ENCODE measurements at regions not wholly inside any gene's neighbourhood (a gene's known extent, or its start where the extent isn't known, plus 50 kb on each side); places are given as distances from the start of the nearest gene placed in this dataset.
"Not testable (repeated sequence)": the region's sequence is repeated elsewhere in the genome, so short reads cannot be mapped to it uniquely, and the experiment has no call there.

DNA sequence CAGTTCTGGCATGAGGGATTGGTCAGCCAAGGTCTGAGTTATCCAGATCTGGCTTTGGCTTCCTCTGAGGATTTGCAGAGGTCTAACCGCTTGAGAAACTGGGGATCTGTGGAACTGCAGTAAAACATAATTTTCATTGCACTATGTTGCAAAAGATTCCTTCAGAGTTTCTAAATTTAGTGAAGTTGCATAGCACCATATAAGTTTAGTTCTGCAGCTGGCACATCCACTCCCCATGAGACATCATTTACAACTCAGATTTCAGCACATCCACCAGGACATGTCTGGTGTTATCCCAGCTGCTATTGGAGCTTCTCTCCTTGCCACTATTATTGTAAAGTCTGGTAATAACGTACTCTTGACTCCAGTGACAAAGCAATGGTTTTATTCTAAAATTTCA is 181.5 kb downstream of the CWF19L2 start:
- DNase-seq (no peak), ATAC-seq (peak in 1 of 2 donors; percentile 38)
- intact Hi-C loops (cut with DNase I), result no loop called here

DNA sequence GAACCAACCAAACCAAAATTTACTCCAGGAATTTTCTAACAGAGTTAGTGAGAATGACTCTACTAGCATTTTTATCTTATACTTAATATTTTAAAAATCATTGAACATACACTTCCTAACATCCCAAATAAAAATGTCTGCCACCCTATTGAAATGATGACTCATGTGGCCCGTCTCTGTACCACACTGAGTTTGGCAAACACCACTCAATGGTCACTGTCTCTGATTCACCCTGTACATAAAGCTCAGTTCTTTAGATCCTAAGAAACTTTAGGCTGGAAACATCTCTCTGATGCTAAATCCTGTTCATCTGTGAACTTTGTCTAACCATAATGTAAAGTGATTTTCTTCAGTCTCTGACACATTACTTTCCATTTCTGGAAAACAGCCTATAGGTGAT is 182.0 kb downstream of the CWF19L2 start:
- DNase-seq (no peak), ATAC-seq (no peak)
- intact Hi-C loops (cut with DNase I), result no loop called here

- no peak for DNase-seq
- intact Hi-C loops (cut with DNase I), result no loop called here
- no peak for ATAC-seq
Measured at GRCh38 chr11:107274138-107274537, 183.5 kb downstream of the CWF19L2 start.

GRCh38 chr11:107272561-107272960 is 185.1 kb downstream of the CWF19L2 start:
- DNase-seq (no peak), ATAC-seq (no peak)
- intact Hi-C loops (cut with DNase I), result no loop called here

GRCh38 chr11:107271425-107271824 is 186.2 kb downstream of the CWF19L2 start:
- DNase-seq (no peak), ATAC-seq (no peak)
- intact Hi-C loops (cut with DNase I), result no loop called here

DNA sequence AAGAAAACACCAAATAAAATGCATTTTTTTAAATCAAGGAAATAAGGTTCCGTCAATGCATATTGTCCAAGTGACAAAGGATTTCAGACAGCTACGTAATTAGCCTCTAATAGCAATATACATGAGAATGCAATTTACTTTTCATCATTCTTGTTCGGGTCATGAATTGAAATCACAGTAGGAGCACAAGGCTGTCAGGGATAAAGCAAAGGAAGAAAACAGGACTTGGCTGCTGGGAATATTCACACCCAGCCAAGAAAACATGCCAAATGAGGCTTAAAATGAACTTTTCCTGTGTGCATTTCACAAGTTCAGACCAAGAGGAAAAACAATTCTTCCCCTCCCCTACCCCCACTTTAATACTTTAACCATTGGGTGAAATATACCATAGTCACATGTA is 188.6 kb downstream of the CWF19L2 start:
- intact Hi-C loops (cut with DNase I), result no loop called here
- DNase-seq, result no peak

GRCh38 chr11:107266455-107266854 is 191.2 kb downstream of the CWF19L2 start:
- intact Hi-C loops (cut with DNase I), result no loop called here
- ATAC-seq (no peak), DNase-seq (no peak)

More for the DNA sequence above, 188.6 kb downstream of the CWF19L2 start:
- no peak for ATAC-seq

DNA sequence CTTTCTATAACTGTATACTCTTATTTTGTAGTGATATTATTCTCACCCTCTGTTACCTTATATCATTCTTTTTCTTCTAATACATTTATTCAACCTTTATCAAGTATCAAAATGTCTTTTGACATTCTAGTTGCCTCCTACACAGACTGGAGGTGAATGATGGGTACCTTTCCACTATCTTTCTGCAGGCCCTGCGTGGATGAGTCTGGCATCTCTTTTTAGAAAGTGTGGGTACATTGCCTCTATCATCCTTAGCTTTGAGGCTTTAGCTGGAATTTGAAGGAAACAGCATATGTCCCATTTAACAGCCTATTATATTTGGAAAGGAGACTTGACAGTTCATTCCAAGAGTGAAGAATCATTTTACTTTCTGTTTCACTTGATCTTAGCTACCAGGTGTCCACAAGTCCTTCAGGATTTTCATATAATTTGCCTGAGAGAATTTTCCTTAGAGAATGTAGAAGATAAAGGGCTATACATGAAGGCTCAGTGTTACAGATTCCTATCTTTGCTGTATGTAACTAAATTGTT is 192.0 kb downstream of the CWF19L2 start:
- no peak for DNase-seq
- no peak for ATAC-seq
- intact Hi-C loops (cut with DNase I), result no loop called here

- ATAC-seq, result peak in 1 of 2 donors; percentile 76
- intact Hi-C loops (cut with DNase I), result no loop called here
- no peak for DNase-seq
Measured at GRCh38 chr11:107263844-107264563, 193.6 kb downstream of the CWF19L2 start.

- no peak for DNase-seq
- peak in 1 of 2 donors; percentile 8 for ATAC-seq
- intact Hi-C loops (cut with DNase I), result no loop called here
Measured at GRCh38 chr11:107259811-107260221, 197.8 kb downstream of the CWF19L2 start.

- no peak for ATAC-seq
- intact Hi-C loops (cut with DNase I), result no loop called here
- no peak for DNase-seq
Measured at GRCh38 chr11:107257710-107258109, 199.9 kb downstream of the CWF19L2 start.

DNA sequence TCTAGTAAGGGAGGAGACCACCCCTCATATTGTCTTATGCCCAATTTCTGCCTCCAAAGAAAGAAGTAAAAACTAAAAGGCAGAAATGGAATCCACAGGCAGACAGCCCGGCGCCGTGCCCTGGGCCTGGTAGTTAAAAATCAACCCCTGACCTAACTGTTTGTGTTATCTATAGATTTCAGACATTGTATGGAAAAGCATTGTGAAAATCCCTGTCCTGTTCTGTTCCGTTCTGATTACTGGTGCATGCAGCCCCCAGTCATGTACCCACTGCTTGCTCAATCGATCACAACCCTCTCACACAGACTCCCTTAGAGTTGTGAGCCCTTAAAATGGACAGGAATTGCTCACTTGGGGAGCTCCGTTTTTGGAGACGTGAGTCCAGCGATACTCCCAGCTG is 204.0 kb downstream of the CWF19L2 start:
- intact Hi-C loops (cut with DNase I); ATAC-seq: not testable (repeated sequence)

GRCh38 chr11:107252429-107253161 is 205.0 kb downstream of the CWF19L2 start:
- intact Hi-C loops (cut with DNase I), result no loop called here
- no peak for ATAC-seq
- DNase-seq, result no peak

More for the DNA sequence above, 204.0 kb downstream of the CWF19L2 start:
- not testable (repeated sequence) for DNase-seq

DNA sequence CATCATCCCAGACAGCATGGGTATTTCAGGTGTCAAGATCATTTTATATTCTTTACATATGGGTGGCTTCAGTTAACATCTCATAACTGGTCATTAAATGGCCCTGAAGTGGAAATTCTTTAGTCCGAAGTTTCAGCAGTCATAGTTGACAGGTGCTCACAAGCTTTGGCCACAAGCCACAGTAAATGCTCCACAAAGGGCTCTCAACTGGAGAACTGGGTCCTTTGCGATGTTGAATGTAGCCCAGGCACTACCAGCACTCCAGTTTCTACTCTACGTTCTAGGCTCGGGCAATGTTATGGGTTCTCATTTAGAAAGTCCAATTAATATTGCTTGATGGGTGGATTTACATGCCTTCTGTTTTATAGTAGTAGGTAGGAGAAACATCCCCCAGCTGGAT is 206.3 kb downstream of the CWF19L2 start:
- ATAC-seq (no peak), DNase-seq (no peak)
- intact Hi-C loops (cut with DNase I), result no loop called here

DNA sequence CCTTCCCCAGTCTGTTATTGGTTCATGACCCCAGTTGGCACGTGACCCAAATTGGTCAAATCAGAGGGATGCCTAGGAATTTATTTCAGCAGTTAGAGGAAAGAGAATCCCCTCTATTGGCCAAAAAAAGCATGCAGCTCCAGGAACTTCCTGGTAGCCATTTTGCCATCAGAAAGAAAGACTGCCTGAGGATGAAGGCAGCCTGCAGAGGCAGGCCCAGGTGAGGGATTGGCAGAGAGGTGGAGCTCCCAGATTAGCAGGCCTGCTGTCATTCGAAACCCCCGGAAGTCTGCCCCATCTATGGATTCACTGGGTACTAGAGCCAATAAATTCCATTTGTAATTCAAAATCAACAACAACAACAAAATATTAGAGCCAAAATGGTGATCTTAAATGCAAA is 207.6 kb downstream of the CWF19L2 start:
- no peak for DNase-seq
- no peak for ATAC-seq
- intact Hi-C loops (cut with DNase I), result no loop called here

- DNase-seq (no peak), ATAC-seq (no peak)
- intact Hi-C loops (cut with DNase I), result no loop called here
Measured at GRCh38 chr11:107249054-107249453, 208.6 kb downstream of the CWF19L2 start.

DNA sequence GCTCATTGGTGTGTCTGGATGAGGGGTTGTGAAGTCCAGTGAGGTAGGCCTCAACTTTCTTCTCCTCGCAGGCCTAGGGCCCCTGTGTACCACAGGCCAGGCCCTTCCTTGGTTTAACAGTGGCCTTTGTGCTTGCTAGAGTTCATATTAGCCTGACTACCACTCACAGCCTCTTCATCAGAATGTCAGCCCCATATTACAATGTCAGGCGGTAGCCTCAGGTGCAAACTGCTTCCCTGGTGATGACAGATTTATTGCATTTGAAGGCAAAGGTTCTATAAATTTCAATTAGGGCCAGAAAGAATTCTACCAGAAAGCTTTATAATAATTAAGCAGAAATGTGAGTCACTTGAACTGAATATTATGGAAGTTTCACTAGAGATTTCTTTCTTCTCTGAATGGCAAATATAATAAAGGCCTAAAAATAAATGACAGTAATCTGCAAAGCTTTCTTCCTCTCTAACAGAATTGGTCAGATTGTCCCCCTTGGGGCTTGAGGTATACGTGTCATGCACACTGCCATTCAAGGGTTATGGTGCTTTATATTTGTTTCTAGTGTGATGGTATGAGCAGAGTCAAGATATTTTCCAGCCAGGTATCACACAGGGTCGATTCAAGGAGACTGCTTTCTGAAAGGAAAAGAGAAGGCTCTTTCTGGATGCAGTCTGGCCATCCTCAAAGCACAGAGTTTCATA is 210.3 kb downstream of the CWF19L2 start:
- DNase-seq (no peak), ATAC-seq (no peak)
- intact Hi-C loops (cut with DNase I), result no loop called here

DNA sequence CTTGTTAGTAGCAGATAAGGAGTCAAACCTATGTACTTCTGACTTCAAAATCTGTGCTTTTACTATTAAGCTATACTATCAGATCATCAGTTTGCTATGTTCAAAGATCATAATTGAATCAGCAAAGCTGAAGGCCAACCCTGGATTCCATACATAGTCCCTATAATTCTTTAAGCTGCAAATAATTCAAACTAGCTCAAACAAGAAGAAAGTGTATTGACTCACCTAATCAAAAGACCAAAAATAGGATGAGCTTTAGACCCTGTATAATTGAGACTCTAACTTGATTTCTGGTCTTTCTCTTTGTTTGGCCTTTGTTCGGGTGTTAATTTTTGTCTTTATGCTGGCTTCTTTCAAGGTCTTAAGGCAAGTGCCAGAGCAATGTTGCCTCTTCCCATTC is 213.7 kb downstream of the CWF19L2 start:
- DNase-seq (no peak), ATAC-seq (no peak)
- intact Hi-C loops (cut with DNase I), result no loop called here

GRCh38 chr11:107232451-107232850 is 214.2 kb upstream of the GUCY1A2 start:
- DNase-seq (no peak), ATAC-seq (no peak)
- intact Hi-C loops (cut with DNase I), result no loop called here

- no peak for DNase-seq
- ATAC-seq, result no peak
- intact Hi-C loops (cut with DNase I), result no loop called here
Measured at GRCh38 chr11:107224836-107225235, 206.6 kb upstream of the GUCY1A2 start.
